LHCN-M2 (cell line): ENCODE measurements at regions not wholly inside any gene's neighbourhood (a gene's known extent, or its start where the extent isn't known, plus 50 kb on each side); places are given as distances from the start of the nearest gene placed in this dataset.
"Not testable (repeated sequence)": the region's sequence is repeated elsewhere in the genome, so short reads cannot be mapped to it uniquely, and the experiment has no call there.

ENCODE experiments used
- DNase-seq: peaks from one replicate; pipeline ENCODE4 v3.0.0-alpha.2; 2012; ENCODE audit warnings: low read depth

GRCh38 chr1:106232128-106232527 lies 824.3 kb upstream of the PRMT6 start:
- no peak for DNase-seq

- no peak for DNase-seq
These were observed 823.0 kb upstream of the PRMT6 start for GRCh38 chr1:106233511-106233910.

- no peak for DNase-seq
These were observed 807.1 kb upstream of the PRMT6 start for GRCh38 chr1:106249365-106249764.

DNA sequence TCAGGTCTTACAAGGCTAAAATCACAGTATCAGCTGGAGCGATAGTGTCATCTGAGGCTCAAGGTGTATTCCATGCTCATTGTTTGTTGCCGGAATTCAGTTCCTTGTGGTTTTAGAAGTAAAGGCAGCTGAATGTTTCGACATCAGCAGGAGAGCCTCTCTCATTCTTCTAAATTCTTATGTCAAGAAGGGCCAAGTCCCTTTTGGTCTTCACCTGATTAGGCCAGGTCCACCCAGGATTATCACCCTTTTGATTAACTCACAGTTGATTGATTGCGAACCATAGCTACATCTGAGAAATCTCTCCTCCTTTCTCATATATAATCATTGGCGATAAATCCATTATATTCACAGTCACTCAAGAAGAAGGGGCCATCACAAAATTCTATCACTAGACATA lies 806.7 kb upstream of the PRMT6 start:
- no peak for DNase-seq

DNA sequence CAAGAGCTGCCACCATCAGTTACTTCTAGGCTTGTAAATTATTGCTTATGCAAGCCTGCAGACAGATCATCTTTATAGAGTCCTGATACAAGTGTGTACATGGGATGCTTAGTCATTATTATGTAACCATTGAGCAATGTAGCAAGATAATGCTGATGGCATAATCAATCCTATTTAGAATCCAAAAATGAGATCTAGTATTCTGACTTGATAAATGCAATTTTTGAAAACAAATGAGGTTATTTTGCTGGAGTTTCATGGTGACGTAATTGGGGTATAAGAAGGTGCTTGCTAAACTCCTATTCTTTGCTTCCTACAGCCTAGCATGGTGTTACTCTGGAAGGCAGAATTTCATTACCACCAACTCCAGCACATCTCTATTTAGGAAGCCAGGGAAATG lies 801.7 kb upstream of the PRMT6 start:
- DNase-seq = no peak

GRCh38 chr1:106266786-106267185 lies 789.7 kb upstream of the PRMT6 start:
- no peak for DNase-seq

DNA sequence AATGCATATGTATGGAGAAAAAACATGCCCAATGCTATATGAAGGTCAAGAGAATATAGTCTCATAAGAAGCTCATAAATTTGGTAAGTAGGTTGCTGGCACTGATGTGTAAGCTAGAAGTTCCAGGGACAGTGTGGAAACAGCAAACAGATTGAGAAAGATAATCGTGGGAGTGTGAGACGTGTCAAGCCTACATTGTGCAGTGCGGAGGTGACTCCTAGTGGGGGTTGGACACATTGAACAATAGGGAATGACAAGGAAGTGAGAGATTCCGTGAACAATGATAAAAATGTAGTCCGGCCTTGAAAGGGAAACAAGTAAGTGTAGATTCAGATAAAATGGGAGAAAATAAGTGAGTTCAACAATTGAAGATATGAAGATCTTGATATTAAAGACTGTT lies 788.4 kb upstream of the PRMT6 start:
- no peak for DNase-seq

DNA sequence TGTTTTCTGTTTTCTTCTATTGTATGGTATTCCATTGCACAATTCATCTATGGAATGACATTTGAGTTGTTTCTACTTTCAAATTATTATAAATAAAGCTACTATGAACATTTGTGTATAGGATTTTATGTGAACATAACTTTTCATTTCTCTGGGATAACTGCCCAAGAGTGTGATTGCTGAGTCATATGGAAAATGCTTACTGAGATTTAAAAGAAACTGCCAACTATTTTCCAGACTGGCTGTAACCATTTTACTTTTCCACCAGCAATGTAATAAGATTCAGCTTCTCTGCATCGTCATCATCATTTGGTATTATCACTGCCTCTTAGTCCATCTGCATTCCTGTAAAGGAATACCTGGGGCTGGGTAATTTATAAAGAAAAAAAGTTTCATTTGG lies 779.6 kb upstream of the PRMT6 start:
- DNase-seq = no peak

GRCh38 chr1:106277786-106278185 lies 778.7 kb upstream of the PRMT6 start:
- no peak for DNase-seq

DNA sequence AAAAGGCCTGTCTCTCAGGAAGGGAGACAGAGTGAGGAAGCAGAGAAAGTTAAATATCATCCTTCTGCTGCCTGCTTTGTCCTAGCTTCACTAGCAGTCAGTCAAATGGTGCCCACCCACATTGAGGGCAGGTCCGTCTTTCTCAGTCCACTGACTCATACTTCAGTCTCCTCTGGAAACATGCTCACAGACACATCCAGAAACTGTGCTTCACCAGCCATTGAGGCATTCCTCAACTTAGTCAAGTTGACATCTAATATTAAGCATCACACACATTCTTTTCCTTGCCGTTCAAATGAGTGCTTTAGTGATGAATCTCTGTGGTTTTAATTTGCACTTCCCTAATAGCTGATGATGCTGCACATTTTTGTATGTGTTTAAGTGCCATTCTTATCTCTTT lies 777.8 kb upstream of the PRMT6 start:
- DNase-seq = no peak

DNA sequence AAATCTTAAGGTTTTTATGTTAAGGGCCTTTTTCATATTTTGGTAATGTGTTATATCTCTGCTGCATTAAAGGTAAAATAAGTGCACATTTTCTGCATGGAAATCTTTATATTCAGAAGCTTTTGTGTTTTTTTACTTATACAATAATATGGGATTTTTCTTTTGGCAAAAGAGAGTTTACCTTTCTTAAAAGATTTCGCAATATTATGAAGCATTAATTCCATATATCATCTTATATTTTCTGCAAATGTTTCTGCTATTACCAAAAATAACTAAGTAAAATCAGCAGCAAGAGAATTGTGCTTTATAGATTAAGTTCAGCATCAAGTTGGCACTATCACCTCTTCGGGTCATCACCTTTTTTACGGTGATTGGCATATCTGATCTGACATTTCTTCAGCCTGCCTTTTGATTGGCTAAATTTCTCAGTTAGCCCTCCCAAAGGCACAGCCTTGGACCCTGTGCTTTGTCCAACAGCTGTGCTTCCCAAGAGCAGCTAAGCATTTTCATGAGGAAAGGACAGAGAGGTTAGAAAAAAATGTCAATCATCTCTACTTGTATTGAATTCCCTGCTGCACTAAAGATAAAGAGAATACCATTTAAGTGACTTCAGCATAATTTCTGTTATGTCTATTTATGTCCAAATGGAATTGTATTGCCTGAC lies 767.1 kb upstream of the PRMT6 start:
- DNase-seq = no peak

- DNase-seq = no peak
These were observed 765.5 kb upstream of the PRMT6 start for GRCh38 chr1:106290805-106291501.

DNA sequence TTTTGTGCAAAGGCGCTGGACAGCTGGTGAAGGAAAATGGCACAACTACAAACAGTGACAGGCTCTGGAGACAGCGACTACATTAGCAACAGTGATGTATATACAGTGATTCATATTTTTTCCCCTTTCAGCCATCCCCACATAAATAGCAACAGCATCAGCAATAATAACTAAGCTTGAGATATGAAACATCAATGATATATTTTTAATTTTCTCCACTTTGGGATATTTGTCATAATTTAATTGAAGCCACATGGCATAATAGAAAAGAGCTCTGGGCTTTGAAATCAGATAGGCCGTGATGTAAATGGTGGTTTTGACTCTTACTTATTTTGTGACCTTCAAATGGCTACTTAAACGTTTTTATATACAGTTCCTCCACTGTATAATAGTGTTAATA lies 764.3 kb upstream of the PRMT6 start:
- no peak for DNase-seq

DNA sequence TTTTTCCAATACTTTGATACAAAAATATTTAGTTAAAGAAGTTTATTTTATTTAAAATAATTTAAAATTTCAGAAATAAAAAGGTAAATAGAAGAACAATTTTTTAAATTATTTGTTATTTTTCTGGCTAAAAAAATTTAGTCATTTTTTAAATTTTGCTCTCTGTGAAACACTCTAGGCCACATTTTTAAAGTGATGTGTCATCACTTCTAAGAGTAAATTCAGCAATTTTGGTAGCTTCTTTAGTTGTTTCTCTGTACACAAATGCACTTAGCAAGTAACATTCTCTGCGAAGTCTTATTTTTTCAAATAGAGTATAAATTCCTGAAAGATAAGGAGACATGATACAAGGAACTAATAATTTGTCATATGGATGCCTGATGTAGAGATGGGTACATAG lies 760.0 kb upstream of the PRMT6 start:
- no peak for DNase-seq

GRCh38 chr1:106304106-106304505 lies 752.4 kb upstream of the PRMT6 start:
- no peak for DNase-seq

GRCh38 chr1:106319612-106320011 lies 736.9 kb upstream of the PRMT6 start:
- no peak for DNase-seq

DNA sequence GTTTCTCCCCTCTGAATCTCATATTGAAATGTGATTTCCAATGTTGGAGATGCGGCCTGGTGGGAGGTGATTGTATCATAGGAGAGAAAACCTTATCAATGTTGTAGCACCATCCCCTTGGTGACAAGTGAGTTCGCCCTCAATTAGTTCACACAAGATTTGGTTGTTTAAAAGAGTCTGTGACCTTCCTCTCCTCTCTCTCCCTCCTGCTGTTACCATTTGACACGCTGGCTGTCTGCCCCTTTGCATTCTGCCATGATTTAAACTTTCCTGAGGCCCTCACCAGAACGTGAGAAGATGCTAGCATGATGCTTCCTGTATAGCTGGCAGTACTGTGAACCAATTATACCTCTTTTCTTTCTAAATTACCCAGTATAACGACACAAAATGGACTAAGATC lies 730.9 kb upstream of the PRMT6 start:
- no peak for DNase-seq

- DNase-seq = no peak
These were observed 712.0 kb upstream of the PRMT6 start for GRCh38 chr1:106344494-106344893.

DNA sequence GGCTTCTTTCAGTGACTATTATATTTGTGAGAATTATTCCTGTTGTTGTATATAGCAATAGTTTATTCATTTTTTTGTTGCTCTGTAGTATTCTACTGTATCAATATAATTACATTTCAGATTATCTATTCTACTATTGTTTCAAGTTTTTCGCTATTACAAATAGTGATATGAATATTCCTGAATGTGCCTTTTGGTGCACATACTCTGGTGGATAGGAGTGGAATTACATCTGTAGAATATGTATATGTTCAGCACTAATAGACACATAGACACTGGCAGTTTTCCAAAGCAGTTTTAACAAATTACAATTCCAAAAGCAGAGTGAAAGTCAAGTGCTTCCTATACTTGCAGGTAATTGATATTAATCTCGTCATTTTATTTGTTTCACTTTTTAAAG lies 696.2 kb upstream of the PRMT6 start:
- no peak for DNase-seq

DNA sequence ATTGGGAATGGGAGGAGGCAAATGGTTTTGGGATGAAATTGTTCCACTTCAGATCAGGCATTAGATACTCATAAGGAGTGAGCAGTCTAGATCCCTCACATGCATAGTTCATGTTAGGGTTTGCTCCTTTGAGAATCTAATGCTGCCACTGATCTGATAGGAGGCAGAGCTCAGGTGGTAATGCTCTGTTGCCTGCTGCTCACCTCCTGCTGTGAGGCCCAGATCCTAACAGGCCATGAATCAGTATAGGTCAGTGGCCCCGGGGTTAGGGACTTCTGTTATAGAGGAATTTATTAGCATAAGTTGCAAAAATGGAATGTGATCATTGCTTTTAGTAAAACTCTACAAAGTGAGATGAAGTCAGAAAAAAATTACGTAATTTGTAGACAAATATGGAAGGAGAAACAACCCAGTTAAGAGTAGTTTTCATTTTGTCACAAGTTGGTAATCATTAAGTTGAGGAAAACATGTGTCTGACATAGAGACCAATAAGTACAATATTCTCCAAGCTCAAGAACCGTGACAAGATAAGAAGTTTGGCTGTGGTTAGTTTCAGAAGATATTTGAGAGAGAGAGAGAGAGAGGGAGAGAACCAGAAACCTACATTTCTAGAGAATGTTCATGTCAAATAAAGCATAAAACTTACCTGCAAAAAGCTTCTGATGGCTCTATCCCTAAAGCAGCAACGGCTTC lies 689.7 kb upstream of the PRMT6 start:
- no peak for DNase-seq

GRCh38 chr1:106378261-106378660 lies 678.2 kb upstream of the PRMT6 start:
- no peak for DNase-seq

GRCh38 chr1:106380772-106381171 lies 675.7 kb upstream of the PRMT6 start:
- no peak for DNase-seq

DNA sequence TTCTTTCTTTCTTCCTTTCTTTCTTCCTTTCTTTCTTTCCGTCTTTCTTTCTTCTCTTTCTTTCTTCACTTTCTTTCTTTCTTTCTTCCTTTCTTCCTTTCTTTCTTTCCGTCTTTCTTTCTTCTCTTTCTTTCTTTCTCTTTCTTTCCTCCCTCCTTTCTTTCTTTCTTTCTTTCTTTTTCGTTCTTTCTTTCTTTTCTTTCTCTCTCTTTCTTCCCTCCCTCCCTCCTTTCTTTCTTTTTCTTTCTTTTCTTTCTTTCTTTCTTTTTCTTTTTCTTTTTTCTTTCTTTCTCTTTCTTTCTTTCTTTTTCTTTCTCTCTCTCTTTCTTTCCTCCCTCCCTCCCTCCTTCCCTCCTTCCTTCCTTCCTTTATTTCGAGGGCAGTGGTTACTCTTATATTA lies 667.3 kb upstream of the PRMT6 start:
- DNase-seq = not testable (repeated sequence)
